ENCODE measurements at regions not wholly inside any gene's neighbourhood (a gene's known extent, or its start where the extent isn't known, plus 50 kb on each side); places are given as distances from the start of the nearest gene placed in this dataset.
"Not testable (repeated sequence)": the region's sequence is repeated elsewhere in the genome, so short reads cannot be mapped to it uniquely, and the experiment has no call there.

DNA sequence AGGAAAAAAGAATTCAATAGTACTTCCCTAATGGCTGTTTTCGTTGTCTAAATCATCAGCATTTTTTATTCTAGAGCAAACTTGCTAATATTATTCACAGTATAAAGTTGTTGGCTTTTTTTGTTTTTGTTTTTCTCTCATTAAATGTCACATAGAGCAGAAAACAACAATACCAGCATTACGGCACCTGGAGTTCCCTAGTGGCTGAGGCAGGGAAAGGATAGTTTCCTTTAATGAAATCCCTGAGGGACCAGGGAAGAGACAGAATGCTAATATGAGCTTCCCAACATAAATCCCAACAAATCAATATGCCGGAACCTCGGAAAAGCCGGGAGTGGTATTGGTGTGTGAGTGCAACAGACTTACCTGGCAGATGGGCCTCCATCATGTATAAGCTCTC is 235.2 kb upstream of the ASCC3 start:
- no peak for DNase-seq

DNA sequence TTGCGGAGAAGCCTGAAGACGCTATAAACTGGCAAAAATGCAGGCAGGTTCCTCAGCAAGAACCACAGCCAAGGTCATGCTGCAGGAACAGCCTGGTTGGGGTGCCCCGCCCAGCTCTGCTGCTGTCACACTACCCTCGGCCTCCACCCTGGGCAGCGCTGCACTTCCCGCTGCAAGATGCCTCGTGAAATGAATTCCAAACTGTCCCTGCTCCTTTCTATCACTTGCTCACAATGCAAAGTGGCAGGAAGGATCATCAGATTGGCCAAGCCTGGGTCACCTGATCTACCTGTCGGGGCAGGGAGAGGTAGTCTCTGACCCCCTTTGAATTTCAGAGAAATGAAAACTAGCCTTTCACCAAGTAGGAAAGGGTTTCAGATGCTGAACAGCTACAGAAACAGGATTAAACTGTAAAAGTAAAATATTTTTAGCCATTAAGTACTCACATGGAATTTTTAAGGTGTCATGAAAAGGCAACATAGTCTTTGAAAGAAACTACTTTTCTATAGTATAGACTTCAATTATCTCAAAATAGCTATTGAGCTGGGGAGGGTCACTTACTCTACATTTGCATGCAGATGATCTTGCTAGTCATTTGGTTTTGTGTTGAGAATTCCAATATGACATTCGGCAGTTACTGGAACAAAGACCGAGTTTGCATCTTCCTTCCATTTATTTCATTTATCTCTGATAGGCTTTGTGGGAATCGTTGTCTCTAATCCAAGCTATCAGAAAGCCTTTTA is 236.4 kb upstream of the ASCC3 start:
- DNase-seq = no peak

DNA sequence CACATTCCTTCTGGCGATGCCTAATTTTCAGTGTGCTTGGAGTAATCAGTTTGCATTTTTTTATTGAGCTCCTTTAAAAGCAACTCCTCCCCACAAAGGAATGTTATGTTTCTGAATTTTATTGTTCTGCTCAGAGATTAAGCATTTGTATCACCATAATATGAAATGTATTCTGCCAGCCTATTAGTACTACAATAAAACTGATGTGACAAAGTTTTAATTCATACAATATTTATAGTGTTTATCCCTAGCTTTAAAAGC is 236.9 kb upstream of the ASCC3 start:
- no peak for DNase-seq

- no peak for DNase-seq
These were observed 239.6 kb upstream of the ASCC3 start for GRCh38 chr6:101120747-101121146.

- no peak for DNase-seq
These were observed 244.3 kb upstream of the ASCC3 start for GRCh38 chr6:101125380-101125971.

GRCh38 chr6:101126501-101126900 is 245.4 kb upstream of the ASCC3 start:
- no peak for DNase-seq

- DNase-seq = no peak
These were observed 248.7 kb upstream of the ASCC3 start for GRCh38 chr6:101129851-101130250.

DNA sequence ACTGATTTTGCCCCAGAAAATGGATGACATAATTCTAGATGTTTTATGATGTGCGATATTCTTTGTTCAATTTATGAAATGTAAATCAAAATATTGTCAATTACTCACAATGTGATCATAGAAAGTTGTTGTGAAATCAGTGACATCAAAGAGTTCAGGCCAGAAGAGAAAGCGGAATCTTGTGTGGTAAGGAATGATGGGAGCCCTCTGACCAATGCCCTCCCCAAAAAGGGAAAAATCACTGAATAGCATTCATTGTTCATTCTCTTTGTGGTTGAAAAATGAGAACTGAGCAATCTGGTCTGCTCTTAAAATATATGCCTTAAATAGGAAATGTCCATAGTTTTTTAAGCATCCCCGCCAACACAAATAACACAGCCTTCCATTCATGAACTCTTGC is 247.1 kb upstream of the GRIK2 start:
- DNase-seq = no peak

- DNase-seq = no peak
These were observed 243.3 kb upstream of the GRIK2 start for GRCh38 chr6:101150226-101150625.

DNA sequence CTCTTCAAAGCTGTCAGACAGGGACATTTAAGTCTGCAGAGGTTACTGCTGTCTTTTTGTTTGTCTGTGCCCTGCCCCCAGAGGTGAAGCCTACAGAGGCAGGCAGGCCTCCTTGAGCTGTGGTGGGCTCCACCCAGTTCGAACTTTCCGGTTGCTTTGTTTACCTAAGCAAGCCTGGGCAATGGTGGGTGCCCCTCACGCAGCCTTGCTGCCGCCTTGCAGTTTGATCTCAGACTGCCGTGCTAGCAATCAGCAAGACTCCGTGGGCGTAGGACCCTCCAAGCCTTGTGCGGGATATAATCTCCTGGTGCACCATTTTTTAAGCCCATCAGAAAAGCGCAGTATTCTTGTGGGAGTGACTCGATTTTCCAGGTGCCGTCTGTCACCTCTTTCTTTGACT is 235.9 kb upstream of the GRIK2 start:
- not testable (repeated sequence) for DNase-seq

GRCh38 chr6:101163611-101164010 is 229.9 kb upstream of the GRIK2 start:
- no peak for DNase-seq

- DNase-seq = no peak
These were observed 225.9 kb upstream of the GRIK2 start for GRCh38 chr6:101167638-101168037.

DNA sequence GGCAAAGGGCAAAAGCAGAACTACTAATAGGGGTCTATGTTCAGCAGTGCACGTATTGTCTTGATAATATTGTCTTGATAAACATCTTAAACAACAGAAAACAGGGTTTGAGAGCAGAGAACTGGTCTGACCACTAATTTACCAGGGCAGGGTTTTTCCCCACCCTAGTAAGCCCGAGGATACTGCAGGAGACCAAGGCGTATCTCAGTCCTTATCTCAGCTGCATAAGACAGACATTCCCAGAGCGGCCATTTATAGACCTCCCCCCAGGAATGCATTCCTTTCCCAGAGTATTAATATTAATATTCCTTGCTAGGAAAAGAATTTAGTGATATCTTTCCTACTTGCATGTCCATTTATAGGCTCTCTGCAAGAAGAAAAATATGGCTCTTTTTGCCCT is 222.5 kb upstream of the GRIK2 start:
- not testable (repeated sequence) for DNase-seq

GRCh38 chr6:101178748-101179147 is 214.8 kb upstream of the GRIK2 start:
- DNase-seq = no peak

DNA sequence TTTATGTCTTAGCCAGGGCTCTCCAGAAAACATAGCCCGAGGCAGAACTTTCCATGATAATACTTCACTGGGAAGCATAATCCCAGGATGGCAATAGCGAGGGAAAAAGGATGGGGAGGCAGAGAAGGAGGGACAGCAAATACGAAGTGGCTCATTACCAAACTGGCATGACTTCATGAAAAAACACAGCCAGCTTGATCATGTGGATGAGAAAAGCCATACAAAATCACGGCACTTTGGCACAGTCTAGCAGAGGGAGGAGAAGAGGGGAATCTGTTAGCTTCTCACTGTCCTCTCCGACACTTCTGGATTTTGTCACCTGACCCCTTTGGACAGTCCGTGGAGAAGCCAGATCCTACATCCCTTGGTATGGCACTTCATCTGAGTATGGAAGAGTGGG is 212.5 kb upstream of the GRIK2 start:
- no peak for DNase-seq

DNA sequence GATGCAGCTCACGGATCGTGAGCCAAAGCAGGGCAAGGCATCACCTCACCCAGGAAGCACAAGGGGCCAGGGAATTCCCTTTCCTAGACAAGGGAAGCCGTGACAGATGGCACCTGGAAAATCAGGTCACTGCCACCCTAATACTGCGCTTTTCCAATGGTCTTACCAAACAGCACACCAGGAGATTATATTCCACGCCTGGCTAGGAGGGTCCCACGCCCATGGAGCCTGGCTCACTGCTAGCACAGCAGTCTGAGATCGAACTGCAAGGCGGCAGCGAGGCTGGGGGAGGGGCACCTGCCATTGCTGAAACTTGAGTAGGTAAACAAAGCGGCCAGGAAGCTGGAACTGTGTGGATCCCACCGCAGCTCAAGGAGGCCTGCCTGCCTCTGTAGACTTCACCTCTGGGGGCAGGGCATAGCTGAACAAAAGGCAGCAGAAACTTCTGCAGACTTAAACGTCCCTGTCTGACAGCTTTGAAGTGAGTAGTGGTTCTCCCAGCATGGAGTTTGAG is 205.2 kb upstream of the GRIK2 start:
- not testable (repeated sequence) for DNase-seq

- no peak for DNase-seq
These were observed 197.9 kb upstream of the GRIK2 start for GRCh38 chr6:101195588-101195987.

- DNase-seq = no peak
These were observed 194.1 kb upstream of the GRIK2 start for GRCh38 chr6:101199441-101199840.

GRCh38 chr6:101202867-101203374 is 190.6 kb upstream of the GRIK2 start:
- no peak for DNase-seq

DNA sequence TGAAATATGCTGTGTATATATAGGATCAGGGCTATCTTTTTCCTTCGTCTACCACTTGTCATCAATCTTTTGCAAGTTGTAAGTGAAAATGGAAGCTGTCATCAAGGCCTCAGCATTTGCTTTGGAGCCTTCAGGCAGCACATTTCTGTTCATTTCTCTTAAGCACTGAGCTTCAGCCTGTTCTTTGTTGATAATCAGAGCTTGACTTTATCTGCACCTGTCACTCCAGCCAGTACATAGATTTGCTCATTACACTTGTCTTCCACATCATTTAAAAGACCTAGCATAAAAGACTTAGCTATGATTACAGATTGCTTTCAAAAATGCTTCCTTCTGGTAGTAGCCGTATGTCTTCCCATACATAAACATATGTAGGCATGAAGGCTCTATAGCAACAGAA is 189.8 kb upstream of the GRIK2 start:
- no peak for DNase-seq

- DNase-seq = no peak
These were observed 185.4 kb upstream of the GRIK2 start for GRCh38 chr6:101208152-101208551.

- DNase-seq = no peak
These were observed 180.9 kb upstream of the GRIK2 start for GRCh38 chr6:101212640-101213039.

DNA sequence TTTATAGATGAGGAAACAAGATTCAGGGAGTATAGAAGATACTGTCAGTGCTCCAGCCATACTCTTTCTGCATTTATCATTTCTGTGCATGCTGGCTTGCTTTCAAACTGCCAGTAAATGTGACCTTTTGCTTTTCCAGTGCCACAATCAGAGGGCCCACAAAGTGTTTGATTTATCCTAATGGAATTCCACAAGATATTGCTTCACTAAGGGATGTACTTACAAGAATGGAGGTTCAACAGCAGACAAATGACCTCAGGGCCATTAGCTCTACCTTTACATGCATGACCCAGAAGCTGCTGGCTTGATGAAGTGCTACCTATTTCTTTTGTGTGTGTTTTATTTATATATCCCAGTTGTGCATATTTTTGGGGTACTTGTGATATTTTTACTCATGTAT is 171.5 kb upstream of the GRIK2 start:
- no peak for DNase-seq

DNA sequence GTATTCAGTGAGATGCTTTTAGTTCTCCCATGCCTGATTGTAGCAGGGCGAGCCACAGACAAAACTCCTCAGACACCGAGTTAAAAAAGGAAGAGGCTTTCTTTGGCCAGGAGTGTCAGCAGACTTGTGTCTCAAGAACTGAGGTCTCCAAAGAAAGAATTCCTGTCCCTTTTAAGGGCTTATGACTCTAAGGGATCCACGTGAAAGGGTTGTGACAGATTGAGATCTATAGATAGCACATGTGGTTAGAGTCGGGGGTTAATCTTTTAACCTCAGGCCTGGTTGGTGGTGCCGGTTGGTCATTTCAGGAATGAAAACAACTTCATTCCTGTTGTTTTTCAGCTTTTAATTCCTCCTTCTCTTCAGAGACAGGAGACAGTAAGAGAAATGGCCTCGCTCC is 168.8 kb upstream of the GRIK2 start:
- no peak for DNase-seq

DNA sequence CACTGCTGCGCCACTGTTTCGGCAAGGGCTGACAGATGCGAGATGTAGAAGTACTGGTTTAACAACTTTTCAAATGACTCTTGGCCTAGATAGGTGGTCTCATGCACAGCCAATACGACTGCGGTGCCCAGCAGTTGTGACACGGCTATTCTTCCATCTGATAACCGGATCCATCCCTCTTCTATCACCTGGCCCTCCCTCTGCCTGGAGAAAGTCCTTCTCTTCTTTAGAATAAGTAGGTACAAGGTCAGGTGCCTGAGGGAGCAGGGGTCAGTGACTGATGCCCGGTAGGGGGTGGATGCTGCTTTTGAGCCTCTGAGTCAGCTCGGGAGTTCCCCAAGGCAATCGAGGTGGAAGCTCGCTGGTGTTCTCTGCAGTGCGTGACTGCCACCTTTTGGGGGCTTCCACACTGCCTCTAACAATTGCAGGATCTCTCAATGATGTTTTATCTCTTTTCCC is 166.8 kb upstream of the GRIK2 start:
- DNase-seq = peak; percentile 21 to 25

Data from activated T-cell treated with anti-CD3 and anti-CD28 coated beads, Interleukin-2, amount 50 U/mL, for 48 hours (primary cell).